ENCODE measurements at regions not wholly inside any gene's neighbourhood (a gene's known extent, or its start where the extent isn't known, plus 50 kb on each side); places are given as distances from the start of the nearest gene placed in this dataset.

GRCh38 chr12:97640826-97641225, 178.2 kb downstream of the RMST start:
- no peak overlapping the region for H3K27ac ChIP-seq
- DNase-seq = no peak
- H3K9me3 ChIP-seq (replicated peaks in 1 of 3) = no peaks in the 10 kb centered on the region
- H3K27me3 ChIP-seq = no peaks in the 10 kb centered on the region
- intact Hi-C loops (cut with DNase I) = no loop called here
- TF ChIP-seq CTCF (IDR thresholded peaks at IDR 0.05) (no peak), POLR2A (IDR thresholded peaks at IDR 0.05) (no peak)
- H3K4me1 ChIP-seq (replicated peaks in 1 of 2) = no peaks in the 10 kb centered on the region
- 69 to 74% (median 71%) methylated on average over 6 of the region's 6 CpGs for WGBS, 4 donors
- H3K36me3 ChIP-seq (replicated peaks in 1 of 2) = no peaks in the 10 kb centered on the region
- H3K4me3 ChIP-seq = no peak overlapping the region

GRCh38 chr12:97642911-97643310, 180.3 kb downstream of the RMST start:
- Histone ChIP-seq H3K9me3 (replicated peaks in 1 of 3) (no peaks in the 10 kb centered on the region), H3K4me3 (no peak overlapping the region), H3K36me3 (replicated peaks in 1 of 2) (no peaks in the 10 kb centered on the region), H3K27me3 (no peaks in the 10 kb centered on the region), H3K27ac (no peak overlapping the region), H3K4me1 (replicated peaks in 1 of 2) (no peaks in the 10 kb centered on the region)
- no peak for TF ChIP-seq CTCF (IDR thresholded peaks at IDR 0.05)
- TF ChIP-seq POLR2A (IDR thresholded peaks at IDR 0.05) = no peak
- intact Hi-C loops (cut with DNase I) = no loop called here
- WGBS, 4 donors = 65 to 77% (median 70%) methylated on average over 5 of the region's 5 CpGs
- DNase-seq = no peak

- Histone ChIP-seq H3K36me3 (replicated peaks in 1 of 2) (no peaks in the 10 kb centered on the region), H3K27ac (no peak overlapping the region), H3K4me1 (replicated peaks in 1 of 2) (no peaks in the 10 kb centered on the region), H3K27me3 (no peaks in the 10 kb centered on the region), H3K9me3 (replicated peaks in 1 of 3) (no peaks in the 10 kb centered on the region), H3K4me3 (no peak overlapping the region)
- intact Hi-C loops (cut with DNase I) = no loop called here
- no peak for DNase-seq
- WGBS, 4 donors = 77 to 87% (median 86%) methylated on average over 7 of the region's 7 CpGs
- no peak for TF ChIP-seq POLR2A (IDR thresholded peaks at IDR 0.05)
- TF ChIP-seq CTCF (IDR thresholded peaks at IDR 0.05) = no peak
Observed at GRCh38 chr12:97643924-97644323, 181.3 kb downstream of the RMST start.

GRCh38 chr12:97645726-97646125, 183.1 kb downstream of the RMST start:
- WGBS, 4 donors = 69 to 81% (median 70%) methylated on average over 1 of the region's 1 CpG
- Histone ChIP-seq H3K4me3 (no peak overlapping the region), H3K4me1 (replicated peaks in 1 of 2) (no peaks in the 10 kb centered on the region), H3K36me3 (replicated peaks in 1 of 2) (no peaks in the 10 kb centered on the region), H3K9me3 (replicated peaks in 1 of 3) (no peaks in the 10 kb centered on the region), H3K27me3 (no peaks in the 10 kb centered on the region), H3K27ac (no peak overlapping the region)
- no peak for DNase-seq
- TF ChIP-seq POLR2A (IDR thresholded peaks at IDR 0.05) = no peak
- TF ChIP-seq CTCF (IDR thresholded peaks at IDR 0.05) = no peak
- intact Hi-C loops (cut with DNase I) = no loop called here

Measured in adrenal gland (tissue), 9 donors.